K562 (cell line): ENCODE measurements at regions not wholly inside any gene's neighbourhood (a gene's known extent, or its start where the extent isn't known, plus 50 kb on each side); places are given as distances from the start of the nearest gene placed in this dataset.
A peak's percentile ranks its signal among the peaks of the same experiment; 100 is the strongest.

Experiments
- BRF1 ChIP-seq: IDR thresholded peaks from 3 replicates; pipeline ENCODE4 v1.6.1; 2011; ENCODE audit warnings: borderline replicate concordance, mild to moderate bottlenecking; ENCODE audit not compliant: insufficient read length; ENCODE audit errors: extremely low read depth
- CTBP1 ChIP-seq: fragments of 450-650 bp; IDR thresholded peaks from 2 replicates; pipeline ENCODE4 v1.6.1; 2016; ENCODE audit warnings: borderline replicate concordance
- E2F5 ChIP-seq: sonication (generic); formaldehyde crosslinking; IDR thresholded peaks from 2 replicates; pipeline ENCODE4 v1.8.0; 2022; ENCODE audit warnings: mild to moderate bottlenecking, missing genetic modification reagents
- ELF4 ChIP-seq: fragments of 450-650 bp; formaldehyde crosslinking; IDR thresholded peaks from 2 replicates; pipeline ENCODE4 v1.4.0; 2022; ENCODE audit warnings: missing genetic modification characterization
- FOXA3 ChIP-seq, 2 experiments: fragments of 450-650 bp in 1 of 2; sonication (generic) in 1 of 2; formaldehyde crosslinking; IDR thresholded peaks in 1 of 2; conservative IDR thresholded peaks in 1 of 2; 2 replicates each; pipeline versions ENCODE4 v1.4.0 to v1.8.0; 2020 to 2022; ENCODE audit warnings: mild to moderate bottlenecking in 2 of 2, missing genetic modification reagents in 1 of 2
- HNRNPL ChIP-seq: fragments of 200-400 bp; formaldehyde crosslinking; IDR thresholded peaks from 2 replicates; pipeline ENCODE4 v1.6.1; 2017; ENCODE audit warnings: low read depth, mild to moderate bottlenecking, low read length
- NFE2L1 ChIP-seq: fragments of 450-650 bp; IDR thresholded peaks from 2 replicates; pipeline ENCODE4 v1.6.1; 2016; ENCODE audit warnings: missing genetic modification characterization, low read depth, mild to moderate bottlenecking, missing compliant biosample characterization, moderate library complexity, borderline replicate concordance
- NONO ChIP-seq, 2 experiments: fragments of 200-400 bp in 1 of 2; fragments of 450-650 bp in 1 of 2; formaldehyde crosslinking in 1 of 2; IDR thresholded peaks; 2 replicates each; pipeline ENCODE4 v1.6.1; 2017; ENCODE audit warnings: low read depth in 2 of 2, mild to moderate bottlenecking in 2 of 2, moderate library complexity in 2 of 2, low read length in 1 of 2
- NR3C1 ChIP-seq: sonication (generic); formaldehyde crosslinking; IDR thresholded peaks from 2 replicates; pipeline ENCODE4 v1.8.1; 2022; ENCODE audit warnings: missing genetic modification reagents
- PYGO2 ChIP-seq: fragments of 450-650 bp; IDR thresholded peaks from 2 replicates; pipeline ENCODE4 v1.6.1; 2016; ENCODE audit warnings: mild to moderate bottlenecking, missing genetic modification characterization, moderate library complexity, missing compliant biosample characterization
- RBM17 ChIP-seq: fragments of 200-400 bp; formaldehyde crosslinking; IDR thresholded peaks from 2 replicates; pipeline ENCODE4 v1.6.1; 2017; ENCODE audit warnings: low read depth, mild to moderate bottlenecking, low read length, borderline replicate concordance
- THRAP3 ChIP-seq: fragments of 450-650 bp; IDR thresholded peaks from 2 replicates; pipeline ENCODE4 v1.6.1; 2016; ENCODE audit warnings: mild to moderate bottlenecking, inconsistent platforms, borderline replicate concordance
- USF1 ChIP-seq: sonication (generic); formaldehyde crosslinking; IDR thresholded peaks from 2 replicates; pipeline ENCODE4 v1.9.0; 2022; ENCODE audit warnings: mild to moderate bottlenecking, missing genetic modification reagents
- ZNF398 ChIP-seq: fragments of 250-450 bp; sonication (Bioruptor Pico); IDR thresholded peaks from 2 replicates; pipeline ENCODE4 v1.8.0; 2021; ENCODE audit warnings: moderate library complexity, mild to moderate bottlenecking, inconsistent platforms
- ZNF584 ChIP-seq: fragments of 200-800 bp; sonication (Bioruptor generic); IDR thresholded peaks from 2 replicates; pipeline ENCODE4 v1.6.1; 2016; ENCODE audit warnings: low read depth, mild to moderate bottlenecking, missing genetic modification characterization, missing compliant biosample characterization
- ZNF609 ChIP-seq: sonication (generic); formaldehyde crosslinking; IDR thresholded peaks from 2 replicates; pipeline ENCODE4 v1.8.1; 2023; ENCODE audit warnings: missing genetic modification reagents, mild to moderate bottlenecking, borderline replicate concordance
- ZNF695 ChIP-seq: fragments of 450-650 bp; formaldehyde crosslinking; IDR thresholded peaks from 2 replicates; pipeline ENCODE4 v1.4.0; 2020; ENCODE audit warnings: mild to moderate bottlenecking, moderate library complexity
- ZNF707 ChIP-seq: fragments of 250-450 bp; sonication (Bioruptor Pico); conservative IDR thresholded peaks from 2 replicates; pipeline ENCODE4 v1.8.0; 2022; ENCODE audit warnings: inconsistent platforms, mild to moderate bottlenecking, moderate library complexity
- ZNF830 ChIP-seq: fragments of 250-450 bp; sonication (Bioruptor Pico); IDR thresholded peaks from 2 replicates; pipeline ENCODE4 v1.5.0; 2021; ENCODE audit warnings: mild to moderate bottlenecking
- TF ChIP-seq, protein P1 (sequence below): sonication (generic); formaldehyde crosslinking; IDR thresholded peaks from 2 replicates; pipeline ENCODE4 v1.9.0; 2022; ENCODE audit warnings: mild to moderate bottlenecking, missing genetic modification reagents

DNA sequence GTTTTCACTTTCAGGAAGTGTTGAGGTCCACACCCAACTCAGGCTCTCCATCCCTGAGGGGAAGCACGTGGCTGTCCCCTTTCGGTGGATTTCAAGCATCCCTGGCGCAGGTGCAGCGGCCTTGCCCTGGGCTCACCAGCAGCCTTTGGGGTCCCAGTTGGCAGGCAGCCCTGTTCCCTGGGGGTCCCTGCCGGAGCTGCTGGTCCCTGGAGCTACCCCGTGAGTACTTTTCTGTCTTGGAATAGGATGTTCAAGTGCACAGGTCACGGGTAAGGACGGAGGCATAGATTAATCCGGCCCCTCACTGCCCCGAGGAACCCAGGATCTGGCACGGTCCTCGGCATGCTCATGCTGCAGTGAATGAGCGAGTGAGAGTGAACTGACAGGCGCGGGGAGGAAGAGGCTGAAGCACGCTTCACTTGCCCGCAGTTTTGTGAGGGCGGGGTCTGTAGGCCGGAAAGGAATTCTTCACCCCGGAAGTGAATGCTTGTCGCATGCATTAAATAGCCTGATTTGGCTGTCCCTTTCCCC, 117.2 kb upstream of the FAT1 start (continued):
- TF ChIP-seq USF1 (0 out of 2 replicates have a peak, but pooled peaks have one; percentile 8), ZNF707 (CRISPR knock-in tag) (no peak), ZNF695 (no peak), RBM17 (no peak), HNRNPL (no peak), E2F5 (CRISPR knock-in tag) (no peak), FOXA3 (CRISPR knock-in tag; conservative IDR thresholded peaks at IDR 0.05 in 1 of 2, IDR thresholded peaks at IDR 0.05 in 1 of 2) (no peak), ZNF609 (CRISPR knock-in tag) (no peak), ZNF584 (no peak), ELF4 (CRISPR knock-in tag) (no peak), THRAP3 (no peak), PYGO2 (tag) (no peak), ZNF398 (CRISPR knock-in tag) (no peak), NR3C1 (CRISPR knock-in tag) (no peak), NONO (IDR thresholded peaks at IDR 0.05; ENCODE audit: low read depth in 2 of 2, low read length in 1 of 2) (no peak), ZNF830 (CRISPR knock-in tag) (no peak), BRF1 (no peak), CTBP1 (peak; percentile 49; the same call in 1 of the 2 replicates), NFE2L1 (tag) (no peak)
- TF ChIP-seq, protein P1, sequence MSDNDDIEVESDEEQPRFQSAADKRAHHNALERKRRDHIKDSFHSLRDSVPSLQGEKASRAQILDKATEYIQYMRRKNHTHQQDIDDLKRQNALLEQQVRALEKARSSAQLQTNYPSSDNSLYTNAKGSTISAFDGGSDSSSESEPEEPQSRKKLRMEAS, result peak; percentile 74
